AG10803 (cell line): ENCODE measurements at regions not wholly inside any gene's neighbourhood (a gene's known extent, or its start where the extent isn't known, plus 50 kb on each side); places are given as distances from the start of the nearest gene placed in this dataset.

Experiments used
- DNase-seq: peaks from one replicate; pipeline ENCODE4 v3.0.0; 2010; ENCODE audit warnings: low read depth
- H3K4me3 ChIP-seq: 2 replicates; pipeline ENCODE4 v1.5.1; 2011; ENCODE audit warnings: mild to moderate bottlenecking, low read length, control low read depth
- CTCF ChIP-seq: conservative IDR thresholded peaks from 2 replicates; pipeline ENCODE4 v1.5.1; 2011; ENCODE audit warnings: mild to moderate bottlenecking, low read length, control low read depth, inconsistent platforms

GRCh38 chr9:23582836-23583235, 243.2 kb downstream of the ELAVL2 start:
- no peak for TF ChIP-seq CTCF
- DNase-seq = no peak
- H3K4me3 ChIP-seq = no peak overlapping the region

- no peak overlapping the region for H3K4me3 ChIP-seq
- no peak for TF ChIP-seq CTCF
- no peak for DNase-seq
Measured at GRCh38 chr9:23586906-23587305, 239.1 kb downstream of the ELAVL2 start.

DNA sequence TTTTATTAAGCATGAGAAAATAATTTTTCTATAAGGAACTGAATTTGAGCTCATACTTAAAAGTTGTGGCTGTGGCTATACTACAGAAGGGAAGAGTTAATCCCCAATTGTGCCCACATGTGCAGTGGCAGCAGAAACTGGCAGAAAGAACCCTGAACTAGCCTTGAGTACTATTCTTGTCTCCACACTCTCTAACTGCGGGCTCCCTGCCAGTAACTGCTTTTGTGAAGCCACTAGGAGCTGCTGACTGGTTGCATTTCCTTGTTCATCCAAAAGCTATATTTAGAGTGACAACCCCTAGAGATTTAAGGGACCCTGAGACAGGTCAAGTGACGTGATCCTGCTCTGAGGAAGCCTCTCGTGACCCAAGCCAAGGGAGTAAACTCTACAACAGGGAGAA, 238.6 kb downstream of the ELAVL2 start:
- no peak for TF ChIP-seq CTCF
- H3K4me3 ChIP-seq = no peak overlapping the region
- no peak for DNase-seq

GRCh38 chr9:23587903-23588302, 238.1 kb downstream of the ELAVL2 start:
- no peak for TF ChIP-seq CTCF
- DNase-seq = no peak
- no peak overlapping the region for H3K4me3 ChIP-seq

GRCh38 chr9:23590276-23591000, 235.6 kb downstream of the ELAVL2 start:
- peak; percentile 1 for DNase-seq
- no peak for TF ChIP-seq CTCF
- H3K4me3 ChIP-seq = no peak overlapping the region; the same call in 1 of the 2 replicates

GRCh38 chr9:23594421-23594820, 231.6 kb downstream of the ELAVL2 start:
- no peak overlapping the region for H3K4me3 ChIP-seq
- DNase-seq = no peak
- TF ChIP-seq CTCF = no peak

DNA sequence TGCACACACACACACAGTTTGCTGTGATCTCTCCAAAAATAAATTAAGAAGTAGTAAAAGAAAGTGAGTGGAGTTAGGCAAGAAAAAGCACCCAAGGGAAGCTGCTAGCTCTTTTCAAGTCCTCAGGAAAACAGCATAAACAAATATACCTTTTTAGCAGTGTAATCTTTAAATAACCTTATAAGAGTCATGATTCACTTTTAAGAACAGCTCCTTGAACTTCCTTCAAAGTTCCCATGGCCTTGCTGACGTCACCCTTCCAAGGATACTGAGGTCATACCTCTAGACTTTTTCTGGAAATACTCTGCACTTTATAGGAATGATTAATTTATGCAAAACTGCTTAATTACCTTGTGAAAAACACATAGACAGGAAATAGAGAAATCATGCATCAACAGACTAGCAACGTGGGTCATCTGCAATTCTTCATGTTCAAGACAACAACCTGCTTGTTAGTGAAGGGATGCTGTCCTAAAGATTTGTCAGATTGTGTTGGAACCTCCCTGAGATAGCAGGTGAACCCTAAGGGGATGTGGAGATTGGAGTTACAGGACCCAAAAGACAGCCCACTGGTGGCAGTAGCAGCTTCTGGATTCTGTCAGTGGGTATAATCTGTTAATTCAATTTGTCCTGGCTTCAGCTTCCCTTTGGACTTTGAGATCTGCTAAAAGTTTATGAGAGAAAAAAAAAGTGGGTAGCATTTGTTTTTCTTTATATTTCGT, 229.0 kb downstream of the ELAVL2 start:
- TF ChIP-seq CTCF = no peak
- H3K4me3 ChIP-seq = no peak overlapping the region
- DNase-seq = no peak
